HG03060 (cell line): ENCODE measurements at regions not wholly inside any gene's neighbourhood (a gene's known extent, or its start where the extent isn't known, plus 50 kb on each side); places are given as distances from the start of the nearest gene placed in this dataset.
"Not testable (repeated sequence)": the region's sequence is repeated elsewhere in the genome, so short reads cannot be mapped to it uniquely, and the experiment has no call there.

Source experiments
- ATAC-seq: cut with Tn5 transposase; IDR thresholded peaks from one replicate; pipeline ENCODE4 v1.9.1; 2021; ENCODE audit warnings: low read depth, moderate number of reproducible peaks; ENCODE audit not compliant: unreplicated experiment

- no peak for ATAC-seq
Observed at GRCh38 chr14:48349689-48350088, 674.3 kb upstream of the MDGA2 start.

GRCh38 chr14:48341069-48341468, 665.7 kb upstream of the MDGA2 start:
- ATAC-seq, result no peak

- ATAC-seq, result no peak
Observed at GRCh38 chr14:48333221-48333920, 658.0 kb upstream of the MDGA2 start.

GRCh38 chr14:48331421-48331820, 656.0 kb upstream of the MDGA2 start:
- ATAC-seq, result no peak

- no peak for ATAC-seq
Observed at GRCh38 chr14:48325486-48325885, 650.1 kb upstream of the MDGA2 start.

- no peak for ATAC-seq
Observed at GRCh38 chr14:48323665-48324064, 648.3 kb upstream of the MDGA2 start.

GRCh38 chr14:48319823-48320222, 644.4 kb upstream of the MDGA2 start:
- no peak for ATAC-seq

GRCh38 chr14:48304729-48305128, 629.3 kb upstream of the MDGA2 start:
- no peak for ATAC-seq

- ATAC-seq, result no peak
Observed at GRCh38 chr14:48289701-48290100, 614.3 kb upstream of the MDGA2 start.

GRCh38 chr14:48285217-48285616, 609.8 kb upstream of the MDGA2 start:
- not testable (repeated sequence) for ATAC-seq

- ATAC-seq, result no peak
Observed at GRCh38 chr14:48275301-48275700, 599.9 kb upstream of the MDGA2 start.

GRCh38 chr14:48274826-48275225, 599.4 kb upstream of the MDGA2 start:
- no peak for ATAC-seq

- ATAC-seq, result not testable (repeated sequence)
Observed at GRCh38 chr14:48267926-48268325, 592.5 kb upstream of the MDGA2 start.

- not testable (repeated sequence) for ATAC-seq
Observed at GRCh38 chr14:48266201-48266600, 590.8 kb upstream of the MDGA2 start.

- no peak for ATAC-seq
Observed at GRCh38 chr14:48261436-48261835, 586.0 kb upstream of the MDGA2 start.

- ATAC-seq, result not testable (repeated sequence)
Observed at GRCh38 chr14:48260394-48261295, 585.2 kb upstream of the MDGA2 start.

- not testable (repeated sequence) for ATAC-seq
Observed at GRCh38 chr14:48259876-48260275, 584.5 kb upstream of the MDGA2 start.

- not testable (repeated sequence) for ATAC-seq
Observed at GRCh38 chr14:48259232-48259631, 583.8 kb upstream of the MDGA2 start.

GRCh38 chr14:48258703-48259102, 583.3 kb upstream of the MDGA2 start:
- ATAC-seq, result not testable (repeated sequence)

- ATAC-seq, result no peak
Observed at GRCh38 chr14:48253020-48253419, 577.6 kb upstream of the MDGA2 start.

- no peak for ATAC-seq
Observed at GRCh38 chr14:48251290-48251689, 575.9 kb upstream of the MDGA2 start.

GRCh38 chr14:48250575-48250974, 575.2 kb upstream of the MDGA2 start:
- ATAC-seq, result no peak
